ENCODE measurements at regions not wholly inside any gene's neighbourhood (a gene's known extent, or its start where the extent isn't known, plus 50 kb on each side); places are given as distances from the start of the nearest gene placed in this dataset.

DNA sequence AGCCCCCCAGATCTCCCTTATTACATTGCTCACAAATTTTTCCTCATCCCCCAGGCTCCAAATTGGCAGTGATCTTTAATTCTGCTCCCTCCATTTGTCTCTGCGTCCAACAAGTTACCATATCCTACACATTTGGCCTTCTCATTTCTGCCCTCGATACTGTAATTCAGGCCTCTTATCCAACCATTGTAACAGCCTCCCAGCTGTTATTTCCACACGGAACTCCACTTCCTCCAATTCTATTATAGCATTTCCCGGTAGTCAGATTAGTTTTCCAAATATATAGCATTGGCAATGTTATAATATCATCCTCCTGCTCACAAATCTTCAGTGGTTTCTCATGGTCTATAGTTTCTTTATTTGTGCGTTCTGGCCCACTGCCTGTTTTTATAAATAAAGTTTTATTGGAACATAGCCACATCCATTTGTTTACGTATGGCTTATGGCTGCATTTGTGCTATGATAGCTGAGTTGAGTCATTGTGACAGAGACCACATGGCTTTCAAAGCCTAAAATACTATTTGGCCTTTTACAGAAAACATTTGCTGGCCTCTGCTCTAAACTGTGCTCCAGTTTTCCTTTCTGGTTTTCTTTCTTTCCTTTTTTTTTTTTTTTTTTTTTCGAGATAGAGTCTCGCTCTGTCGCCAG is 126.5 kb upstream of the ZNF438 start:
- TF ChIP-seq, protein P1, sequence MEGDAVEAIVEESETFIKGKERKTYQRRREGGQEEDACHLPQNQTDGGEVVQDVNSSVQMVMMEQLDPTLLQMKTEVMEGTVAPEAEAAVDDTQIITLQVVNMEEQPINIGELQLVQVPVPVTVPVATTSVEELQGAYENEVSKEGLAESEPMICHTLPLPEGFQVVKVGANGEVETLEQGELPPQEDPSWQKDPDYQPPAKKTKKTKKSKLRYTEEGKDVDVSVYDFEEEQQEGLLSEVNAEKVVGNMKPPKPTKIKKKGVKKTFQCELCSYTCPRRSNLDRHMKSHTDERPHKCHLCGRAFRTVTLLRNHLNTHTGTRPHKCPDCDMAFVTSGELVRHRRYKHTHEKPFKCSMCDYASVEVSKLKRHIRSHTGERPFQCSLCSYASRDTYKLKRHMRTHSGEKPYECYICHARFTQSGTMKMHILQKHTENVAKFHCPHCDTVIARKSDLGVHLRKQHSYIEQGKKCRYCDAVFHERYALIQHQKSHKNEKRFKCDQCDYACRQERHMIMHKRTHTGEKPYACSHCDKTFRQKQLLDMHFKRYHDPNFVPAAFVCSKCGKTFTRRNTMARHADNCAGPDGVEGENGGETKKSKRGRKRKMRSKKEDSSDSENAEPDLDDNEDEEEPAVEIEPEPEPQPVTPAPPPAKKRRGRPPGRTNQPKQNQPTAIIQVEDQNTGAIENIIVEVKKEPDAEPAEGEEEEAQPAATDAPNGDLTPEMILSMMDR (conservative IDR thresholded peaks at IDR 0.05; ENCODE audit: low read depth in 2 of 2): no peak
- TF ChIP-seq POLR2AphosphoS5 (IDR thresholded peaks at IDR 0.05; ENCODE audit: low read depth): no peak
- no peak for TF ChIP-seq EZH2 (IDR thresholded peaks at IDR 0.05; ENCODE audit: low read depth, unreplicated experiment)
- TF ChIP-seq, protein P2, sequence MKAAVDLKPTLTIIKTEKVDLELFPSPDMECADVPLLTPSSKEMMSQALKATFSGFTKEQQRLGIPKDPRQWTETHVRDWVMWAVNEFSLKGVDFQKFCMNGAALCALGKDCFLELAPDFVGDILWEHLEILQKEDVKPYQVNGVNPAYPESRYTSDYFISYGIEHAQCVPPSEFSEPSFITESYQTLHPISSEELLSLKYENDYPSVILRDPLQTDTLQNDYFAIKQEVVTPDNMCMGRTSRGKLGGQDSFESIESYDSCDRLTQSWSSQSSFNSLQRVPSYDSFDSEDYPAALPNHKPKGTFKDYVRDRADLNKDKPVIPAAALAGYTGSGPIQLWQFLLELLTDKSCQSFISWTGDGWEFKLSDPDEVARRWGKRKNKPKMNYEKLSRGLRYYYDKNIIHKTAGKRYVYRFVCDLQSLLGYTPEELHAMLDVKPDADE (IDR thresholded peaks at IDR 0.05): no peak
- TF ChIP-seq REST (IDR thresholded peaks at IDR 0.05; ENCODE audit: unreplicated experiment): no peak
- no peak for TF ChIP-seq ZNF114 (CRISPR knock-in tag; IDR thresholded peaks at IDR 0.05)
- TF ChIP-seq JUNB (IDR thresholded peaks at IDR 0.05; ENCODE audit: unreplicated experiment): no peak
- no peak for TF ChIP-seq CREB1 (CRISPR knock-in tag; IDR thresholded peaks at IDR 0.05; ENCODE audit: low read depth)
- TF ChIP-seq EZH2phosphoT487 (IDR thresholded peaks at IDR 0.05; ENCODE audit: unreplicated experiment): no peak
- TF ChIP-seq NANOG (IDR thresholded peaks at IDR 0.05; ENCODE audit: borderline replicate concordance): no peak
- no peak for TF ChIP-seq ZNF331 (CRISPR knock-in tag; IDR thresholded peaks at IDR 0.05; ENCODE audit: low read depth)
- TF ChIP-seq, protein P3, sequence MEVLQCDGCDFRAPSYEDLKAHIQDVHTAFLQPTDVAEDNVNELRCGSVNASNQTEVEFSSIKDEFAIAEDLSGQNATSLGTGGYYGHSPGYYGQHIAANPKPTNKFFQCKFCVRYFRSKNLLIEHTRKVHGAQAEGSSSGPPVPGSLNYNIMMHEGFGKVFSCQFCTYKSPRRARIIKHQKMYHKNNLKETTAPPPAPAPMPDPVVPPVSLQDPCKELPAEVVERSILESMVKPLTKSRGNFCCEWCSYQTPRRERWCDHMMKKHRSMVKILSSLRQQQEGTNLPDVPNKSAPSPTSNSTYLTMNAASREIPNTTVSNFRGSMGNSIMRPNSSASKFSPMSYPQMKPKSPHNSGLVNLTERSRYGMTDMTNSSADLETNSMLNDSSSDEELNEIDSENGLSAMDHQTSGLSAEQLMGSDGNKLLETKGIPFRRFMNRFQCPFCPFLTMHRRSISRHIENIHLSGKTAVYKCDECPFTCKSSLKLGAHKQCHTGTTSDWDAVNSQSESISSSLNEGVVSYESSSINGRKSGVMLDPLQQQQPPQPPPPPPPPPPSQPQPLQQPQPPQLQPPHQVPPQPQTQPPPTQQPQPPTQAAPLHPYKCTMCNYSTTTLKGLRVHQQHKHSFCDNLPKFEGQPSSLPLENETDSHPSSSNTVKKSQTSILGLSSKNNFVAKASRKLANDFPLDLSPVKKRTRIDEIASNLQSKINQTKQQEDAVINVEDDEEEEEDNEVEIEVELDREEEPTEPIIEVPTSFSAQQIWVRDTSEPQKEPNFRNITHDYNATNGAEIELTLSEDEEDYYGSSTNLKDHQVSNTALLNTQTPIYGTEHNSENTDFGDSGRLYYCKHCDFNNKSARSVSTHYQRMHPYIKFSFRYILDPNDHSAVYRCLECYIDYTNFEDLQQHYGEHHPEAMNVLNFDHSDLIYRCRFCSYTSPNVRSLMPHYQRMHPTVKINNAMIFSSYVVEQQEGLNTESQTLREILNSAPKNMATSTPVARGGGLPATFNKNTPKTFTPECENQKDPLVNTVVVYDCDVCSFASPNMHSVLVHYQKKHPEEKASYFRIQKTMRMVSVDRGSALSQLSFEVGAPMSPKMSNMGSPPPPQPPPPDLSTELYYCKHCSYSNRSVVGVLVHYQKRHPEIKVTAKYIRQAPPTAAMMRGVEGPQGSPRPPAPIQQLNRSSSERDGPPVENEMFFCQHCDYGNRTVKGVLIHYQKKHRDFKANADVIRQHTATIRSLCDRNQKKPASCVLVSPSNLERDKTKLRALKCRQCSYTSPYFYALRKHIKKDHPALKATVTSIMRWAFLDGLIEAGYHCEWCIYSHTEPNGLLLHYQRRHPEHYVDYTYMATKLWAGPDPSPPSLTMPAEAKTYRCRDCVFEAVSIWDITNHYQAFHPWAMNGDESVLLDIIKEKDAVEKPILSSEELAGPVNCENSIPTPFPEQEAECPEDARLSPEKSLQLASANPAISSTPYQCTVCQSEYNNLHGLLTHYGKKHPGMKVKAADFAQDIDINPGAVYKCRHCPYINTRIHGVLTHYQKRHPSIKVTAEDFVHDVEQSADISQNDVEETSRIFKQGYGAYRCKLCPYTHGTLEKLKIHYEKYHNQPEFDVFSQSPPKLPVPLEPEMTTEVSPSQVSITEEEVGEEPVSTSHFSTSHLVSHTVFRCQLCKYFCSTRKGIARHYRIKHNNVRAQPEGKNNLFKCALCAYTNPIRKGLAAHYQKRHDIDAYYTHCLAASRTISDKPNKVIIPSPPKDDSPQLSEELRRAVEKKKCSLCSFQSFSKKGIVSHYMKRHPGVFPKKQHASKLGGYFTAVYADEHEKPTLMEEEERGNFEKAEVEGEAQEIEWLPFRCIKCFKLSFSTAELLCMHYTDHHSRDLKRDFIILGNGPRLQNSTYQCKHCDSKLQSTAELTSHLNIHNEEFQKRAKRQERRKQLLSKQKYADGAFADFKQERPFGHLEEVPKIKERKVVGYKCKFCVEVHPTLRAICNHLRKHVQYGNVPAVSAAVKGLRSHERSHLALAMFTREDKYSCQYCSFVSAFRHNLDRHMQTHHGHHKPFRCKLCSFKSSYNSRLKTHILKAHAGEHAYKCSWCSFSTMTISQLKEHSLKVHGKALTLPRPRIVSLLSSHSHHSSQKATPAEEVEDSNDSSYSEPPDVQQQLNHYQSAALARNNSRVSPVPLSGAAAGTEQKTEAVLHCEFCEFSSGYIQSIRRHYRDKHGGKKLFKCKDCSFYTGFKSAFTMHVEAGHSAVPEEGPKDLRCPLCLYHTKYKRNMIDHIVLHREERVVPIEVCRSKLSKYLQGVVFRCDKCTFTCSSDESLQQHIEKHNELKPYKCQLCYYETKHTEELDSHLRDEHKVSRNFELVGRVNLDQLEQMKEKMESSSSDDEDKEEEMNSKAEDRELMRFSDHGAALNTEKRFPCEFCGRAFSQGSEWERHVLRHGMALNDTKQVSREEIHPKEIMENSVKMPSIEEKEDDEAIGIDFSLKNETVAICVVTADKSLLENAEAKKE (CRISPR knock-in tag; IDR thresholded peaks at IDR 0.05): no peak
